ENCODE measurements at regions not wholly inside any gene's neighbourhood (a gene's known extent, or its start where the extent isn't known, plus 50 kb on each side); places are given as distances from the start of the nearest gene placed in this dataset.

DNA sequence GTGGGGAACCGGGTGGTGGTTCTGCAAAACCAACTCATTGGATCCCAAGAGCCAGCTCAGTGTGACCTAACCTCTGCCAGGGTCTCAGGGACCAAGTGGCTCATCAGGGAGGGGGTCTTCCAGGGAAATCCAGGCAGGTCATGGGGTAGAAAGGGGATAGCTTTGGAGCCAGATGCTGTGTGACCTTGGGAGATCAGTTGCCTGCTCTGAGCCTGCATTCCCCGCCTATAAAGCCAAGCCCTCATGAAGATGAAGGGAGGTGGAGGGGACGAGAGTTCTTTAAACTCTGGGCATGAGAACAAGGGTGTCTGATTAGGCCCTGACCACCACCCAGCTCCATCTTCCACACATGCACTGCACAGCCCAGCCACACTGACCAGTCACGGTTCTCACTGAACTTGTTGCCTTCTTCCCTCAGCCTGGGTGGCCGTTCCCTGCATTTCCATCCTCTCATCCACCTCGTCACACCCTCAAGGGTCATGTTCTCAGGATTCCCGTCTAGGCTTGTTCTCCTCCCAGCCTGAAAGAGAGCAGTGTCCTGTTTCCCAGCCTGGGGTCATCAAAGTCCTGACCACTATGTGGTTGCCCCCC, 475.5 kb downstream of the TBC1D22A start:
- TF ChIP-seq GATA3 (IDR thresholded peaks at IDR 0.05; ENCODE audit: low read depth, low read length) = no peak
- no peak for TF ChIP-seq GATA2 (IDR thresholded peaks at IDR 0.05; ENCODE audit: low read depth, low read length)

- TF ChIP-seq GATA3 (IDR thresholded peaks at IDR 0.05; ENCODE audit: low read depth, low read length) (no peak), GATA2 (IDR thresholded peaks at IDR 0.05; ENCODE audit: low read depth, low read length) (no peak)
Observed at GRCh38 chr22:47236718-47237117, 474.3 kb downstream of the TBC1D22A start.

- no peak for TF ChIP-seq GATA3 (IDR thresholded peaks at IDR 0.05; ENCODE audit: low read depth, low read length)
- TF ChIP-seq GATA2 (IDR thresholded peaks at IDR 0.05; ENCODE audit: low read depth, low read length) = no peak
Observed at GRCh38 chr22:47236161-47236560, 473.7 kb downstream of the TBC1D22A start.

DNA sequence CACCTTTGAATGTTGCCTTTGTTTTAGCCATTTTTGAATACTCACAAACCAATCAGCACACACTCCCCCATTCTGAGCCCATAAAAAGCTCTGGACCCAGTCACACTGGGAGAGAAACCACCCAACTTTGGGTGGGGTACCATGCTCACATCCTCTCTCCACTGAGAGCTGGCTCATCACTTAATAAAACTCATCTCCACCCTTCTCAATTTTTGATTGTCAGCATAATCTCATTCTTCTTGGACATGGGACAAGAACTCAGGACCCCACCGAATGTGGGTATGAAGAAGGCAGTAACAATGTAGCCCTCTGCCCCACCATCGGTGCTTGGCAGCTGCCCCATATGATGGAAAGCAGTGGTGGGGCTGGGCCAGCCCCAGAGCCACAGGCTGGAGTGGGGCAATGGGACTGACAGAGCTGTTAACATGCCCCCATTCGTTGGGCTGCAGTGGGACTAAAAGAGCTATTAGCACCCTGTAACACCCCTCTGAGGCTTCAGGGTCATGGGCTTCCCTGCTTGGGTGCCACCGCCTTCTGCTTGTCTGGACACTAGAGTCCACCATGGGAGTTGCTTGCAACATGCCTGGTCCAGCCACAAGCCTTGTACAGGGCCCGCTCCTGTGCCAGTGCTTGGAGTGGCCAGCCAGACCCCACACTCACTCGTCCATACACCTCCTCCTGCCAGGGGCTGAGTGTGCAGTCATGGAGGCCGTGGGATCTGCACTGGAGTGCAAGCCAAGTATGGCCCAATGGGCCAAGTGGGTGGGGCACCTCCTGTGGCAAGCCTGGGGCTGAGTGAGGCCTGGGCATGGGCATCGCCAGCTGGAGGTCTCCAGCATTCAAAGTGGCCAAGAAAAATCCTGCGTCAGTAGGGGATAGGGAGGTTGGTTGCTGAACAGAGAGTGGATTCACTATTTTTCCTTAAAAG, 471.1 kb downstream of the TBC1D22A start:
- no peak for TF ChIP-seq GATA2 (IDR thresholded peaks at IDR 0.05; ENCODE audit: low read depth, low read length)
- TF ChIP-seq GATA3 (IDR thresholded peaks at IDR 0.05; ENCODE audit: low read depth, low read length) = no peak

DNA sequence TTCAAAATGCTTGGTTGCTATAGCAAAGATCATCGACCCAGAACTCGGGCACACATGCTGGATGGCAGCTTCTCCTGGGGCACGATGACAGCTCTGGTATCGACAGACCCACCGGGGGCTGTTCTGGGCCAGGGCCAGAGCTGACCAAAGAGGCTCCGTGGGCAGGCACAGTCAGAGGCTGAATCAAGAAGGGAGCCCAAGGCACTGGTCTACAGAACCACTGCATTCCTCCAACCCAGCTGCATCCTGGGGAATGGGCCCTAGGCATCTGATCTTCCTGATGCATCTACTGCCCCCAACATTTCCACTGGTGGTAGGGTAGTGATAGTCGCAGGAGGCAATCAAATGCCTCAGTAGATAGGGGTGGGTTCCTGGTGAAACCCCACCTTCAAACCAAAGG, 470.3 kb downstream of the TBC1D22A start:
- no peak for TF ChIP-seq GATA2 (IDR thresholded peaks at IDR 0.05; ENCODE audit: low read depth, low read length)
- no peak for TF ChIP-seq GATA3 (IDR thresholded peaks at IDR 0.05; ENCODE audit: low read depth, low read length)

GRCh38 chr22:47232197-47232596, 469.7 kb downstream of the TBC1D22A start:
- TF ChIP-seq GATA3 (IDR thresholded peaks at IDR 0.05; ENCODE audit: low read depth, low read length) = no peak
- TF ChIP-seq GATA2 (IDR thresholded peaks at IDR 0.05; ENCODE audit: low read depth, low read length) = no peak

DNA sequence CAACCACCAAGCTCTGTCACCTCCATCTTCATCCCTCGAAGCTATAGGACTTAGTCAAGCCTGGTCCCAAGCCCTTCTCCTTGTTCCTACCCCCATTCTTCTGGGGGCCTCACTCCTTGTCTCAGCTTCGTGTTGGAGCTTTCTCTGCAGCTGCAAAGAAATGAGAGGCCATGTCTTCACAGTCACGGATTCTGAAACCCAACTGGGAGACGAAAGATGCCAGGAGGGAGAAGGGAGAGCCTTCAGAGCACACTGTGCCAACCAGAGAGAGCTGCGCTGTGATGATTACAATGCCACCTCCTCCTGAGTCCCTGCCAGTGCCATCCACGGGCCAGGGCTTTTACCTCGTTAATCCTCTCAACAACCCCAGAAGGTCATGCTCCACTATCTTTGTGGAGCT, 469.3 kb downstream of the TBC1D22A start:
- TF ChIP-seq GATA3 (IDR thresholded peaks at IDR 0.05; ENCODE audit: low read depth, low read length) (no peak), GATA2 (IDR thresholded peaks at IDR 0.05; ENCODE audit: low read depth, low read length) (no peak)

GRCh38 chr22:47230741-47231140, 468.3 kb downstream of the TBC1D22A start:
- TF ChIP-seq GATA3 (IDR thresholded peaks at IDR 0.05; ENCODE audit: low read depth, low read length) (no peak), GATA2 (IDR thresholded peaks at IDR 0.05; ENCODE audit: low read depth, low read length) (no peak)

- TF ChIP-seq GATA3 (IDR thresholded peaks at IDR 0.05; ENCODE audit: low read depth, low read length) (no peak), GATA2 (IDR thresholded peaks at IDR 0.05; ENCODE audit: low read depth, low read length) (no peak)
Observed at GRCh38 chr22:47230251-47230650, 467.8 kb downstream of the TBC1D22A start.

- TF ChIP-seq GATA3 (IDR thresholded peaks at IDR 0.05; ENCODE audit: low read depth, low read length) (no peak), GATA2 (IDR thresholded peaks at IDR 0.05; ENCODE audit: low read depth, low read length) (no peak)
Observed at GRCh38 chr22:47228767-47229166, 466.3 kb downstream of the TBC1D22A start.

DNA sequence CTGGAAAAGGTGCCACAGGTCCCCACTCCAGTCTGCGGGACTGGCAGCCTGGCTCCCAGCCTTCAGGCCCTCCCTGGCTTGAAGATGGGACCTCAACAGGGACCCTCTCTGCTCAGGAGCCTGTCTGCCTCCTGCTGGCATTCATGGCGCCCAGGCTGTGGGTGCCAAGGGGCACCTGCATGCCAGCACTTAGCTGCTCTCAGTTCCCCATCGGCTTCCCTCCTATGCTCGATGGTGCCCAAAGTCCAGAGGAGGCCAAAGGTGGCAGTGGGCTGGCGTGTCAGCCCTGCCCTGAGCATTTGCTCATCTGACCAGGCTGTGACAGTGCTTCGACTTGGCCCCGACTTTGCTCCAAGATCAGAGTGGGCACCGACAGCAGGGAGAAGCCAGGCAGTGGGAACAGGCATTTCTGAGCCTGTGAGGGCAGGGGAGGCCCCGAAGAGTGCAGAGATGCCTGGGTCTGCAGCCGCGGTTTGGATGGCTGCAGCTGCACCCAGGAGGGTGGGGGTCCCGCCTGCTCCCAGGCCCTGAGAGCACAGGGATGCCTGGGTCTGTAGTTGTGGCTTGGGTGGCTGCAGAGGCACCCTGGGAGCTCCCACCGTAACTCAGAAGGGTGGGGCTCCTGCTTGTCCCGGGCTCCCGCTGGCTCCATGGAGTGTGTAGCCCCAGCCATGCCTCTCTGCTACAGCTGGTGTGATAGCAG, 463.6 kb downstream of the TBC1D22A start:
- TF ChIP-seq GATA3 (IDR thresholded peaks at IDR 0.05; ENCODE audit: low read depth, low read length) (no peak), GATA2 (IDR thresholded peaks at IDR 0.05; ENCODE audit: low read depth, low read length) (no peak)

GRCh38 chr22:47225080-47225930, 462.9 kb downstream of the TBC1D22A start:
- no peak for TF ChIP-seq GATA3 (IDR thresholded peaks at IDR 0.05; ENCODE audit: low read depth, low read length)
- TF ChIP-seq GATA2 (IDR thresholded peaks at IDR 0.05; ENCODE audit: low read depth, low read length) = no peak
